HEK293T (cell line): ENCODE measurements at regions not wholly inside any gene's neighbourhood (a gene's known extent, or its start where the extent isn't known, plus 50 kb on each side); places are given as distances from the start of the nearest gene placed in this dataset.

Source experiments
- ELF4 ChIP-seq: fragments of 450-650 bp; IDR thresholded peaks from 2 replicates; pipeline ENCODE4 v1.6.1; 2017; ENCODE audit warnings: antibody characterized with exemption
- FOXK2 ChIP-seq: fragments of 450-650 bp; IDR thresholded peaks from 2 replicates; pipeline ENCODE4 v1.6.1; 2016; ENCODE audit warnings: mild to moderate bottlenecking
- HDGF ChIP-seq: fragments of 450-650 bp; IDR thresholded peaks from 2 replicates; pipeline ENCODE4 v1.6.1; 2017; ENCODE audit warnings: antibody characterized with exemption, borderline replicate concordance
- L3MBTL2 ChIP-seq: fragments of 450-650 bp; conservative IDR thresholded peaks from 2 replicates; pipeline ENCODE4 v1.6.1; 2016; ENCODE audit warnings: mild to moderate bottlenecking
- SP1 ChIP-seq: fragments of 450-650 bp; IDR thresholded peaks from 2 replicates; pipeline ENCODE4 v1.6.1; 2017
- TARDBP ChIP-seq: fragments of 450-650 bp; IDR thresholded peaks from 2 replicates; pipeline ENCODE4 v1.6.1; 2016

DNA sequence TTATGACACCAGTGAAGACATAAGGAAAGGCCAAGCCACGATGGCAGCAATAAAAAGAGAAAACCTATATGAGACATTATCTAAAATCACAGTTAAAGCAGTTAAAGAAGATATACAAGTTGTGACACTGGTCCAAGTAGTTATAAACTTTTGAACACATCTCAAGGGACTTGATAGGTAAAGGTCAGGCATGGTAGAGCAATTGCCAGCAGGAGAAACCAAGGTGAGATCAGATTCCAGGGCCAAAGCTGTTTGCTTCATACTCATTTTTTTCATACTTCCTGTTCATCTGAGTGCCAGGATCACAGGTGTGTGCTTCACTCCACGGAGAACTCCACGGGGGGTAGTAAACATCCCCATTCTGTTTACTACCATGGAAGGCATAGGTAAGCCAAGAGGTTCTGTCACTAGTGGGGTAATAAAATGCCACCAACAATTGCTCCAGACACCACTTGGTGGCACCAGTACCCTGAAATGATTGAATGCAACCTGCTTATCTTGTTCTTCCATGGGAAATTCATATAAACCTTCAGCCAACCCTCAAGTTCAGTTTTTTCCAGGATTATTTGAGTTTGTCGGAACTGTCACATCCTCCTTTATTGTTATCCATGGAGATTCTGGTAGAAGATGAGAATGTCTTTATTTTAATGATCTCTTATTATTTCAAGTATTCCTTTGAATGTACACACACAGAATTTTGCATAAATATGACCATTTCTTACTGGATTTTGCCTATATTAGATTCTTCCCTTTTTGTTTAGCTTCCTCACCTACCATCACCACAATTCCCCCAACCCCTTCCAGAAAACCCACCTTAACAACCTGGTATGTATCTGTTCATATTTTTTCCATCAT is 59.2 kb upstream of the TSPAN8 start:
- no peak for TF ChIP-seq HDGF
- TF ChIP-seq ELF4: no peak
- no peak for TF ChIP-seq FOXK2
- TF ChIP-seq SP1: no peak
- TF ChIP-seq L3MBTL2: no peak
- no peak for TF ChIP-seq TARDBP
